ENCODE measurements at regions not wholly inside any gene's neighbourhood (a gene's known extent, or its start where the extent isn't known, plus 50 kb on each side); places are given as distances from the start of the nearest gene placed in this dataset.

GRCh38 chr1:244164511-244164890 is 113.4 kb downstream of the ZBTB18 start:
- intact Hi-C loops (cut with DNase I) = loop anchor here (5.0 kb wide), 1 partner anchor 117 kb away; no protein-coding TSS in a partner anchor
- 88% methylated on average over 4 of the region's 4 CpGs for WGBS

GRCh38 chr1:244165021-244165420 is 113.9 kb downstream of the ZBTB18 start:
- DNase-seq (ENCODE audit: low spot score) = no peak
- Histone ChIP-seq H3K9me3 (no peaks in the 10 kb centered on the region), H3K27me3 (replicated peaks; ENCODE audit: insufficient read depth) (no peaks in the 10 kb centered on the region), H3K4me3 (no peak overlapping the region), H3K27ac (no peak overlapping the region), H3K36me3 (no peaks in the 10 kb centered on the region), H3K4me1 (replicated peaks) (no peaks in the 10 kb centered on the region)
- WGBS = 95% methylated on average over 3 of the region's 3 CpGs
- TF ChIP-seq POLR2AphosphoS5 (IDR thresholded peaks at IDR 0.05) = no peak
- TF ChIP-seq POLR2A (IDR thresholded peaks at IDR 0.05) = no peak
- no peak for TF ChIP-seq CTCF (IDR thresholded peaks at IDR 0.05)
- intact Hi-C loops (cut with DNase I) = no loop called here

More at GRCh38 chr1:244164511-244164890, 113.4 kb downstream of the ZBTB18 start:
- no peaks in the 10 kb centered on the region for H3K27me3 ChIP-seq (replicated peaks; ENCODE audit: insufficient read depth)
- DNase-seq (ENCODE audit: low spot score) = no peak
- H3K4me1 ChIP-seq (replicated peaks) = no peaks in the 10 kb centered on the region
- no peak overlapping the region for H3K4me3 ChIP-seq
- no peaks in the 10 kb centered on the region for H3K36me3 ChIP-seq
- TF ChIP-seq POLR2AphosphoS5 (IDR thresholded peaks at IDR 0.05) = no peak
- TF ChIP-seq POLR2A (IDR thresholded peaks at IDR 0.05) = no peak
- no peak for TF ChIP-seq CTCF (IDR thresholded peaks at IDR 0.05)
- no peaks in the 10 kb centered on the region for H3K9me3 ChIP-seq
- no peak overlapping the region for H3K27ac ChIP-seq

- WGBS = 94% methylated on average over 2 of the region's 2 CpGs
Measured at GRCh38 chr1:244165701-244166100, 114.6 kb downstream of the ZBTB18 start.

GRCh38 chr1:244171241-244171985 is 120.3 kb downstream of the ZBTB18 start:
- no peak for TF ChIP-seq POLR2AphosphoS5 (IDR thresholded peaks at IDR 0.05)
- no peak for TF ChIP-seq CTCF (IDR thresholded peaks at IDR 0.05)
- TF ChIP-seq POLR2A (IDR thresholded peaks at IDR 0.05) = no peak
- 60% methylated on average over 7 of the region's 7 CpGs for WGBS
- no peak for DNase-seq (ENCODE audit: low spot score)
- no peak overlapping the region for H3K4me3 ChIP-seq
- intact Hi-C loops (cut with DNase I) = no loop called here
- H3K4me1 ChIP-seq (replicated peaks) = peaks cover 4% of the 10 kb centered on the region
- H3K27me3 ChIP-seq (replicated peaks; ENCODE audit: insufficient read depth) = no peaks in the 10 kb centered on the region
- no peaks in the 10 kb centered on the region for H3K9me3 ChIP-seq
- no peaks in the 10 kb centered on the region for H3K36me3 ChIP-seq
- no peak overlapping the region for H3K27ac ChIP-seq

More at GRCh38 chr1:244165701-244166100, 114.6 kb downstream of the ZBTB18 start:
- TF ChIP-seq POLR2A (IDR thresholded peaks at IDR 0.05) = no peak
- no peak for TF ChIP-seq POLR2AphosphoS5 (IDR thresholded peaks at IDR 0.05)
- no peak for TF ChIP-seq CTCF (IDR thresholded peaks at IDR 0.05)
- Histone ChIP-seq H3K4me1 (replicated peaks) (no peaks in the 10 kb centered on the region), H3K27me3 (replicated peaks; ENCODE audit: insufficient read depth) (no peaks in the 10 kb centered on the region), H3K9me3 (no peaks in the 10 kb centered on the region), H3K36me3 (no peaks in the 10 kb centered on the region), H3K27ac (no peak overlapping the region), H3K4me3 (no peak overlapping the region)
- intact Hi-C loops (cut with DNase I) = no loop called here
- no peak for DNase-seq (ENCODE audit: low spot score)

- H3K36me3 ChIP-seq = no peaks in the 10 kb centered on the region
- DNase-seq (ENCODE audit: low spot score) = no peak
- no peaks in the 10 kb centered on the region for H3K27me3 ChIP-seq (replicated peaks; ENCODE audit: insufficient read depth)
- peaks cover 4% of the 10 kb centered on the region for H3K4me1 ChIP-seq (replicated peaks)
- no peaks in the 10 kb centered on the region for H3K9me3 ChIP-seq
- 73% methylated on average over 4 of the region's 4 CpGs for WGBS
- no peak overlapping the region for H3K4me3 ChIP-seq
- intact Hi-C loops (cut with DNase I) = no loop called here
- H3K27ac ChIP-seq = no peak overlapping the region
- TF ChIP-seq CTCF (IDR thresholded peaks at IDR 0.05) (no peak), POLR2AphosphoS5 (IDR thresholded peaks at IDR 0.05) (no peak), POLR2A (IDR thresholded peaks at IDR 0.05) (no peak)
Measured at GRCh38 chr1:244173240-244173639, 122.2 kb downstream of the ZBTB18 start.

All from prostate gland (tissue), 2 donors.